Natural killer cell (primary cell): ENCODE measurements at regions not wholly inside any gene's neighbourhood (a gene's known extent, or its start where the extent isn't known, plus 50 kb on each side); places are given as distances from the start of the nearest gene placed in this dataset.

ENCODE experiments used
- ATAC-seq, 3 donors: fragments of 150-1000 bp in 2 of 3; fragments of 200-7000 bp in 1 of 3; cut with Tn5 transposase; 1 replicate in 1 of 3; 2 replicates in 2 of 3; pipeline ENCODE4 v1.10.0; 2021; ENCODE audit warnings: mild to moderate bottlenecking in 2 of 3, moderate library complexity in 2 of 3
- DNase-seq, 2 donors: peaks; one replicate each; pipeline versions ENCODE4 v3.0.0 to v3.0.0-alpha.2; 2013 to 2021; ENCODE audit warnings: mixed read lengths in 1 of 2
- H3K27ac ChIP-seq: one replicate; pipeline ENCODE4 v1.5.1; 2013; ENCODE audit warnings: mild to moderate bottlenecking, low read length
- H3K27me3 ChIP-seq: one replicate; pipeline ENCODE4 v1.6.1; 2013; ENCODE audit warnings: low read length; ENCODE audit not compliant: control insufficient read depth, insufficient read depth
- H3K36me3 ChIP-seq: one replicate; pipeline ENCODE4 v1.6.1; 2013; ENCODE audit warnings: low read length; ENCODE audit not compliant: control insufficient read depth, insufficient read depth
- H3K4me1 ChIP-seq: one replicate; pipeline ENCODE4 v1.6.1; 2013; ENCODE audit warnings: low read length; ENCODE audit not compliant: control insufficient read depth, insufficient read depth
- H3K4me3 ChIP-seq: one replicate; pipeline ENCODE4 v1.5.1; 2013; ENCODE audit warnings: low read length
- H3K9me3 ChIP-seq: one replicate; pipeline ENCODE4 v1.6.1; 2013; ENCODE audit warnings: low read length; ENCODE audit not compliant: control insufficient read depth, insufficient read depth
- H3K27ac Mint-ChIP-seq, 2 donors: one replicate each; pipeline ENCODE4 v1.8.0; 2022; ENCODE audit warnings: mild to moderate bottlenecking in 2 of 2, mixed read lengths in 2 of 2, moderate library complexity in 1 of 2
- H3K27me3 Mint-ChIP-seq, 2 donors: one replicate each; pipeline ENCODE4 v1.8.0; 2022; ENCODE audit warnings: low read depth in 2 of 2, mixed read lengths in 2 of 2
- H3K36me3 Mint-ChIP-seq: one replicate; pipeline ENCODE4 v1.8.0; 2022; ENCODE audit warnings: mixed read lengths
- H3K4me1 Mint-ChIP-seq, 2 donors: one replicate each; pipeline ENCODE4 v1.8.0; 2022; ENCODE audit warnings: mixed read lengths in 2 of 2
- H3K4me3 Mint-ChIP-seq: one replicate; pipeline ENCODE4 v1.8.0; 2022; ENCODE audit warnings: mild to moderate bottlenecking, moderate library complexity, mixed read lengths
- H3K9me3 Mint-ChIP-seq, 2 donors: one replicate each; pipeline ENCODE4 v1.8.0; 2022; ENCODE audit warnings: mixed read lengths in 2 of 2
- WGBS: methylation state at CpG from one replicate; pipeline ENCODE4 v1.1.7; 2013; ENCODE audit warnings: missing lambda C conversion rate; ENCODE audit not compliant: insufficient coverage; 5-methylcytosine and 5-hydroxymethylcytosine counted together
- intact Hi-C: fragments of 100-400 bp; cut with micrococcal nuclease; formaldehyde crosslinking; loops from one replicate; pipeline ENCODE4 v1.14.2; 2022
- TF ChIP-seq, protein P1 (sequence below): fragments of 200-600 bp; IDR thresholded peaks from one replicate; pipeline ENCODE4 v1.8.0; 2022; ENCODE audit warnings: antibody characterized with exemption

DNA sequence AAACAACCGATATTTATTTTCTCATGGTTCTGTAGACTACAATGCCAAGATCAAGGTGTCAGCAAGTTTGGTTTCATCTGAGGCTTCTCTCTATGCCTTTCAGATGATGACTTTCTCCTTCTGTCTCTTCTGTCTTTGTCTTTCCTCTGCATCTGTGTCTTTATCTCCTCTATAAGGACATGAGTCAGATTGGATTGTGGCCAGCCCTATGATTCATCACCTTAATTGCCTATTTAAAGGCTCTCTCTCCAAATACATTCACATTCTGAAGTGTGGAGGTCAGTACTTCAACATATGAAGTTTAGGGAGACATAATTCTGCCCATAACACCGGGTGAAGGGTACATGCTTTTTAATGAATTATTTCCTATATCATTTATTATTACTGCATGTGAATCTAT, 71.2 kb upstream of the CNTNAP5 start:
- intact Hi-C loops: no loop called here
- Histone ChIP-seq H3K27ac (no peak overlapping the region), H3K36me3 (no peaks in the 10 kb centered on the region), H3K4me3 (no peak overlapping the region), H3K27me3 (no peaks in the 10 kb centered on the region), H3K4me1 (no peaks in the 10 kb centered on the region), H3K9me3 (no peaks in the 10 kb centered on the region)
- H3K9me3 Mint-ChIP-seq: peaks cover 4 to 6% of the 10 kb centered on the region in 2 donors
- no peaks in the 10 kb centered on the region for H3K4me1 Mint-ChIP-seq
- no peak for DNase-seq
- TF ChIP-seq, protein P1, sequence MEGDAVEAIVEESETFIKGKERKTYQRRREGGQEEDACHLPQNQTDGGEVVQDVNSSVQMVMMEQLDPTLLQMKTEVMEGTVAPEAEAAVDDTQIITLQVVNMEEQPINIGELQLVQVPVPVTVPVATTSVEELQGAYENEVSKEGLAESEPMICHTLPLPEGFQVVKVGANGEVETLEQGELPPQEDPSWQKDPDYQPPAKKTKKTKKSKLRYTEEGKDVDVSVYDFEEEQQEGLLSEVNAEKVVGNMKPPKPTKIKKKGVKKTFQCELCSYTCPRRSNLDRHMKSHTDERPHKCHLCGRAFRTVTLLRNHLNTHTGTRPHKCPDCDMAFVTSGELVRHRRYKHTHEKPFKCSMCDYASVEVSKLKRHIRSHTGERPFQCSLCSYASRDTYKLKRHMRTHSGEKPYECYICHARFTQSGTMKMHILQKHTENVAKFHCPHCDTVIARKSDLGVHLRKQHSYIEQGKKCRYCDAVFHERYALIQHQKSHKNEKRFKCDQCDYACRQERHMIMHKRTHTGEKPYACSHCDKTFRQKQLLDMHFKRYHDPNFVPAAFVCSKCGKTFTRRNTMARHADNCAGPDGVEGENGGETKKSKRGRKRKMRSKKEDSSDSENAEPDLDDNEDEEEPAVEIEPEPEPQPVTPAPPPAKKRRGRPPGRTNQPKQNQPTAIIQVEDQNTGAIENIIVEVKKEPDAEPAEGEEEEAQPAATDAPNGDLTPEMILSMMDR: no peak
- WGBS: 85% methylated on average over 1 of the region's 2 CpGs
- no peak overlapping the region for H3K27ac Mint-ChIP-seq
- H3K27me3 Mint-ChIP-seq: no peaks in the 10 kb centered on the region
- no peaks in the 10 kb centered on the region for H3K36me3 Mint-ChIP-seq
- H3K4me3 Mint-ChIP-seq: no peak overlapping the region
- ATAC-seq: no peak

DNA sequence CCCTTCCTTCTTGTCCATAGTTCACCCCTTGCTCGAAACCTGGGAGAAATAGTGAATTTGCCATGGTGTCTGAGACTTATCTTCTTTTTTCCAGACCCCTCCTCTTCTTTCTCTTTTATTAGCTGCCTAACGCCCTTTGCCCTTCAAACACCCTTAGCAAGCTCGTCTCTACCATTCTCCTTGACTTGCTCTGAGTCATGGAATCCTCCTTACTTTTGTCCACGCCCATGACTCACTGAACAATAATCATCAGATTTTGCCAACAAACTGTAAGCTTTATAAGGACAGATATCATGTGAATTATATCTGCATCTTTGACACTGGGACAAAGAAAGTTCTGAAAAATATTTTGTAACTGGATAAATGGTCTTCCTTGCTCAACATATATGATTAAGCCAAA, 67.1 kb upstream of the CNTNAP5 start:
- no peak for ATAC-seq
- WGBS: 78% methylated on average over 3 of the region's 4 CpGs
- Mint-ChIP-seq H3K4me1 (no peaks in the 10 kb centered on the region), H3K4me3 (no peak overlapping the region), H3K27me3 (no peaks in the 10 kb centered on the region), H3K36me3 (peaks cover 11% of the 10 kb centered on the region), H3K9me3 (peaks cover 3 to 15% of the 10 kb centered on the region in 2 donors), H3K27ac (no peak overlapping the region)
- intact Hi-C loops: no loop called here
- Histone ChIP-seq H3K27me3 (no peaks in the 10 kb centered on the region), H3K27ac (no peak overlapping the region), H3K9me3 (no peaks in the 10 kb centered on the region), H3K36me3 (no peaks in the 10 kb centered on the region), H3K4me1 (no peaks in the 10 kb centered on the region), H3K4me3 (no peak overlapping the region)
- DNase-seq: no peak
- TF ChIP-seq, protein P1: no peak

DNA sequence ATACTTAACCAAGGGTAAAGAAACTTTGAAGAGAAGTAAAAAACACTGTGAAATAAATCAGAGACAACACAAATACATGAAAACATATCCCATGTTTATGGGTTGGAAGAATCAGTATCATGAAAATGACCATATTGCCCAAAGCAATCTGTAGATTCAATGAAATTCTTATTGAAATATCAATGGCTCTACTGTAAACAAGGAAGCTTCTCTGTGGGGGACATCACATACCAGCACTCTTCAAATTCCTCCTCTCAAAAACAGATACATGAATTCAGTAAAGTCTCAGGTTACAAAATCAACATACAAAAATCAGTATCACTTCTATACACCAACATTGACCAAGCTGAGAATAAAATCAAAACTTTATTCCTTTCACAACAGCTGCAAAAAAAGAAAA, 63.5 kb upstream of the CNTNAP5 start:
- Mint-ChIP-seq H3K36me3 (peaks cover 11% of the 10 kb centered on the region), H3K4me1 (no peaks in the 10 kb centered on the region), H3K4me3 (no peak overlapping the region), H3K27me3 (no peaks in the 10 kb centered on the region), H3K9me3 (peaks cover 6 to 15% of the 10 kb centered on the region in 2 donors), H3K27ac (no peak overlapping the region)
- Histone ChIP-seq H3K27me3 (no peaks in the 10 kb centered on the region), H3K27ac (no peak overlapping the region), H3K4me1 (no peaks in the 10 kb centered on the region), H3K36me3 (no peaks in the 10 kb centered on the region), H3K4me3 (no peak overlapping the region), H3K9me3 (no peaks in the 10 kb centered on the region)
- TF ChIP-seq, protein P1: no peak
- DNase-seq: no peak
- intact Hi-C loops: no loop called here
- no peak for ATAC-seq

DNA sequence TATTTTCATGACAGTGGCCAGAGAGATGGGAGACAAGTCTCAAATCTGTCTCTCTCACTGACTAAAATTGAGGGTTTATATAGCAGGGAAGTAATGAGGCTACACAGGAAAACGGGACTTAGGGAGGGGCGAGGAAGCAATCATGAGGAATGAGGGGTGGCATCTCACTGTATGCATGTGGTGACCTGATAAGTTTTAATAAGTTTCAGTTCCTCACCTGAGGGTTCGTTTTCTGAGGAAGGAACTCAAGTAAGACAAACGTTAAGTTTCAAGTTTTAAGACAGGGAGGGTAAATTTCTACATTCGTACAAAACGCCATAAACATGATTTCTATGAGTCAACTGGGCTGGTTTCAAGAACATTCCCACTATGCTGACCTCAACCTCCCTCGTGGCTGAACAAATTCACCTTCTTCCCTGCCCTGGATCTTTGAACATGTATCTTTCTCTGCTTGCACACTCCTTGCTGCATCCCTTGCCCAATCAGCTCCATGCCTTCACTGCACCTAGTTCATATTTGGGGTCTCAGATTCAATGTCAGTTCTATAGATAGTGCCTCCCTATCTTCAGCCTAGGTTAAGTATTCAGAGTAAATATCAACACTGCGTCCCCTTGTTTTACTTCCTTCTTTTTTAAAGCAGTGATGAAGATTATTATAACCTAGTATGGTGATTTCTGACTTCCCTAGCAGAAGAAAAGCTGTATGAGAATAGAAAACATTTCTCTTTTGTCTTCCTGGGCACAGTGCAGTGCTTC, 53.3 kb upstream of the CNTNAP5 start:
- DNase-seq: no peak
- no peak for ATAC-seq
- Mint-ChIP-seq H3K4me1 (no peaks in the 10 kb centered on the region), H3K27ac (no peak overlapping the region), H3K27me3 (no peaks in the 10 kb centered on the region), H3K36me3 (no peaks in the 10 kb centered on the region), H3K9me3 (peaks cover 3 to 21% of the 10 kb centered on the region in 2 donors), H3K4me3 (no peak overlapping the region)
- no peaks in the 10 kb centered on the region for H3K4me1 ChIP-seq
- H3K4me3 ChIP-seq: no peak overlapping the region
- TF ChIP-seq, protein P1: no peak
- no peaks in the 10 kb centered on the region for H3K9me3 ChIP-seq
- WGBS: 45% methylated on average over 7 of the region's 8 CpGs
- H3K27me3 ChIP-seq: no peaks in the 10 kb centered on the region
- no peak overlapping the region for H3K27ac ChIP-seq
- no peaks in the 10 kb centered on the region for H3K36me3 ChIP-seq
- intact Hi-C loops: no loop called here
